Esophagus muscularis mucosa (tissue), 4 donors: ENCODE measurements at regions not wholly inside any gene's neighbourhood (a gene's known extent, or its start where the extent isn't known, plus 50 kb on each side); places are given as distances from the start of the nearest gene placed in this dataset.
"Not testable (repeated sequence)": the region's sequence is repeated elsewhere in the genome, so short reads cannot be mapped to it uniquely, and the experiment has no call there.

Source experiments
- DNase-seq: peaks from one replicate; pipeline ENCODE4 v3.0.0-alpha.2; 2017; ENCODE audit errors: extremely low spot score
- H3K27ac ChIP-seq, 4 donors: fragments of 200-600 bp; sonication (generic); replicated peaks in 1 of 4; 1 replicate in 3 of 4; 2 replicates in 1 of 4; pipeline ENCODE4 v1.5.1; 2016 to 2019; ENCODE audit warnings: mild to moderate bottlenecking in 1 of 4
- H3K27me3 ChIP-seq, 4 donors: fragments of 200-600 bp; sonication (generic); one replicate each; pipeline versions ENCODE4 v1.5.1 to v1.6.0; 2016 to 2019
- H3K36me3 ChIP-seq, 4 donors: fragments of 200-600 bp; sonication (generic); one replicate each; pipeline ENCODE4 v1.5.1; 2016 to 2019
- H3K4me1 ChIP-seq, 4 donors: fragments of 200-600 bp; sonication (generic); one replicate each; pipeline ENCODE4 v1.5.1; 2016 to 2019
- H3K4me3 ChIP-seq, 4 donors: fragments of 200-600 bp; sonication (generic); 1 replicate in 2 of 4; 2 replicates in 2 of 4; pipeline ENCODE4 v1.5.1; 2016 to 2019; ENCODE audit warnings: mild to moderate bottlenecking in 4 of 4, moderate library complexity in 1 of 4
- H3K9me3 ChIP-seq, 4 donors: fragments of 200-600 bp; sonication (generic); 1 replicate in 3 of 4; 2 replicates in 1 of 4; pipeline ENCODE4 v1.5.1; 2016 to 2019
- CTCF ChIP-seq, 3 experiments: fragments of 200-600 bp in 2 of 3; fragments of 450-650 bp in 1 of 3; sonication (generic) in 2 of 3; IDR thresholded peaks; one replicate each; pipeline ENCODE4 v1.5.1; 2017 to 2019; ENCODE audit warnings: antibody characterized with exemption in 3 of 3, mild to moderate bottlenecking in 2 of 3, moderate library complexity in 1 of 3
- EP300 ChIP-seq: sonication (generic); formaldehyde crosslinking; IDR thresholded peaks from one replicate; pipeline ENCODE4 v1.6.1; 2017; ENCODE audit warnings: antibody characterized with exemption
- POLR2A ChIP-seq: fragments of 450-650 bp; IDR thresholded peaks from one replicate; pipeline ENCODE4 v1.6.1; 2017; ENCODE audit warnings: antibody characterized with exemption, moderate library complexity, mild to moderate bottlenecking, low read depth
- POLR2AphosphoS5 ChIP-seq, 2 donors: sonication (generic); formaldehyde crosslinking; IDR thresholded peaks; one replicate each; pipeline ENCODE4 v1.6.1; 2017; ENCODE audit warnings: antibody characterized with exemption in 2 of 2
- WGBS: methylation state at CpG from one replicate; pipeline ENCODE4 v1.1.5; 2018; 5-methylcytosine and 5-hydroxymethylcytosine counted together
- intact Hi-C: fragments of 100-400 bp; cut with DNase I; formaldehyde crosslinking; loops from one replicate; pipeline ENCODE4 v1.15.1; 2023

GRCh38 chr2:201946746-201947145 is 86.9 kb upstream of the FZD7 start:
- H3K9me3 ChIP-seq, H3K4me1 ChIP-seq, DNase-seq, H3K36me3 ChIP-seq, intact Hi-C loops, H3K27me3 ChIP-seq, H3K27ac ChIP-seq, H3K4me3 ChIP-seq: not testable (repeated sequence)
- 90% methylated on average over 2 of the region's 5 CpGs for WGBS

- no peak for DNase-seq
- Histone ChIP-seq H3K27me3 (peaks cover 0 to 2% (median 0%) of the 10 kb centered on the region in 4 donors), H3K9me3 (no peaks in the 10 kb centered on the region), H3K4me1 (no peaks in the 10 kb centered on the region), H3K4me3 (no peak overlapping the region), H3K36me3 (no peaks in the 10 kb centered on the region), H3K27ac (no peak overlapping the region)
- intact Hi-C loops = no loop called here
- TF ChIP-seq CTCF (IDR thresholded peaks at IDR 0.05) (no peak), POLR2AphosphoS5 (IDR thresholded peaks at IDR 0.05) (no peak), EP300 (no peak)
Observed at GRCh38 chr2:201947287-201947686, 86.4 kb upstream of the FZD7 start.

- TF ChIP-seq CTCF (IDR thresholded peaks at IDR 0.05) (no peak), POLR2AphosphoS5 (IDR thresholded peaks at IDR 0.05) (no peak), POLR2A (no peak), EP300 (no peak)
- Histone ChIP-seq H3K27me3 (peaks cover 0 to 2% (median 0%) of the 10 kb centered on the region in 4 donors), H3K4me1 (peaks cover 0 to 10% (median 10%) of the 10 kb centered on the region in 4 donors), H3K4me3 (no peak overlapping the region), H3K27ac (no peak overlapping the region), H3K36me3 (no peaks in the 10 kb centered on the region), H3K9me3 (no peaks in the 10 kb centered on the region)
- DNase-seq = no peak
- whole genome bisulfite sequencing = 79% methylated on average over 20 of the region's 22 CpGs
- intact Hi-C loops = no loop called here
Observed at GRCh38 chr2:201949181-201949926, 84.3 kb upstream of the FZD7 start.

- Histone ChIP-seq H3K4me1 (peaks cover 0 to 10% (median 10%) of the 10 kb centered on the region in 4 donors), H3K27ac (no peak overlapping the region), H3K4me3 (no peak overlapping the region), H3K36me3 (no peaks in the 10 kb centered on the region), H3K27me3 (peaks cover 0 to 2% (median 0%) of the 10 kb centered on the region in 4 donors), H3K9me3 (no peaks in the 10 kb centered on the region)
- intact Hi-C loops = no loop called here
- 84% methylated on average over 8 of the region's 8 CpGs for WGBS
- TF ChIP-seq POLR2A (no peak), CTCF (IDR thresholded peaks at IDR 0.05) (no peak), POLR2AphosphoS5 (IDR thresholded peaks at IDR 0.05) (no peak), EP300 (no peak)
- no peak for DNase-seq
Observed at GRCh38 chr2:201949927-201950246, 83.8 kb upstream of the FZD7 start.

- intact Hi-C loops = no loop called here
- H3K27ac ChIP-seq = no peak overlapping the region
- H3K4me3 ChIP-seq = no peak overlapping the region
- 88% methylated on average over 6 of the region's 6 CpGs for WGBS
- no peaks in the 10 kb centered on the region for H3K9me3 ChIP-seq
- H3K4me1 ChIP-seq = peaks cover 3 to 10% (median 10%) of the 10 kb centered on the region in 4 donors
- no peaks in the 10 kb centered on the region for H3K36me3 ChIP-seq
- TF ChIP-seq EP300 (no peak), POLR2AphosphoS5 (IDR thresholded peaks at IDR 0.05) (no peak), POLR2A (no peak), CTCF (IDR thresholded peaks at IDR 0.05) (no peak)
- DNase-seq = no peak
- H3K27me3 ChIP-seq = peaks cover 0 to 2% (median 0%) of the 10 kb centered on the region in 4 donors
Observed at GRCh38 chr2:201950606-201951005, 83.0 kb upstream of the FZD7 start.
